Loucy (cell line): ENCODE measurements at regions not wholly inside any gene's neighbourhood (a gene's known extent, or its start where the extent isn't known, plus 50 kb on each side); places are given as distances from the start of the nearest gene placed in this dataset.

ENCODE experiments used
- H2AFZ ChIP-seq: fragments of 200-600 bp; sonication (generic); 2 replicates; pipeline ENCODE4 v1.6.0; 2016; ENCODE audit warnings: antibody characterized with exemption, mild to moderate bottlenecking, low read length, moderate library complexity
- H3F3A ChIP-seq: fragments of 200-600 bp; 2 replicates; pipeline ENCODE4 v1.6.0; 2016; ENCODE audit warnings: antibody characterized with exemption, low read depth, mild to moderate bottlenecking
- H3K27me3 ChIP-seq: fragments of 200-600 bp; sonication (generic); 2 replicates; pipeline ENCODE4 v1.6.1; 2014; ENCODE audit warnings: low read length, mild to moderate bottlenecking; ENCODE audit not compliant: insufficient read depth, poor library complexity, severe bottlenecking
- H3K36me3 ChIP-seq: fragments of 200-600 bp; sonication (generic); 2 replicates; pipeline ENCODE4 v1.6.1; 2016; ENCODE audit warnings: low read length; ENCODE audit not compliant: insufficient read depth
- H3K4me1 ChIP-seq: fragments of 200-600 bp; sonication (generic); 2 replicates; pipeline ENCODE4 v1.5.1; 2014; ENCODE audit warnings: low read length, mild to moderate bottlenecking; ENCODE audit not compliant: insufficient read depth, poor library complexity, severe bottlenecking
- H3K4me2 ChIP-seq: fragments of 200-600 bp; sonication (generic); 2 replicates; pipeline ENCODE4 v1.6.0; 2014; ENCODE audit warnings: antibody characterized with exemption, low read length, low read depth, mild to moderate bottlenecking; ENCODE audit not compliant: poor library complexity, severe bottlenecking
- H3K4me3 ChIP-seq: fragments of 200-600 bp; sonication (generic); 2 replicates; pipeline ENCODE4 v1.5.1; 2014; ENCODE audit warnings: low read length, mild to moderate bottlenecking, mixed read lengths; ENCODE audit not compliant: poor library complexity, severe bottlenecking
- H3K79me2 ChIP-seq: fragments of 200-600 bp; sonication (generic); 2 replicates; pipeline ENCODE4 v1.6.1; 2014; ENCODE audit warnings: low read length; ENCODE audit not compliant: insufficient read depth
- H3K9ac ChIP-seq: fragments of 200-600 bp; sonication (generic); 2 replicates; pipeline ENCODE4 v1.6.0; 2014; ENCODE audit warnings: mild to moderate bottlenecking, low read depth, low read length, moderate library complexity; ENCODE audit not compliant: poor library complexity, severe bottlenecking
- H3K9me2 ChIP-seq: fragments of 200-600 bp; sonication (generic); replicated peaks from 2 replicates; pipeline ENCODE4 v1.6.1; 2016; ENCODE audit warnings: low read depth, low read length, mixed read lengths
- H3K9me3 ChIP-seq: fragments of 200-600 bp; sonication (generic); 2 replicates; pipeline ENCODE4 v1.6.1; 2014; ENCODE audit warnings: mild to moderate bottlenecking, antibody characterized with exemption, low read length, low read depth; ENCODE audit not compliant: insufficient read depth
- H4K20me1 ChIP-seq: fragments of 200-600 bp; sonication (generic); 2 replicates; pipeline ENCODE4 v1.6.0; 2014; ENCODE audit warnings: antibody characterized with exemption, low read length, mild to moderate bottlenecking; ENCODE audit not compliant: insufficient read depth, poor library complexity, severe bottlenecking
- EZH2phosphoT487 ChIP-seq: fragments of 200-600 bp; IDR thresholded peaks from 2 replicates; pipeline ENCODE4 v1.6.1; 2018; ENCODE audit warnings: antibody characterized with exemption, mild to moderate bottlenecking, moderate library complexity, borderline replicate concordance
- TF ChIP-seq, protein P1 (sequence below): fragments of 200-600 bp; sonication (generic); conservative IDR thresholded peaks from 2 replicates; pipeline ENCODE4 v1.5.1; 2014; ENCODE audit warnings: mild to moderate bottlenecking, antibody characterized with exemption, low read length

GRCh38 chr18:70840649-70841048 lies 551.8 kb downstream of the SOCS6 start:
- Histone ChIP-seq H3K4me3 (no peak overlapping the region), H3K36me3 (no peaks in the 10 kb centered on the region), H3K27me3 (no peaks in the 10 kb centered on the region), H3K79me2 (no peaks in the 10 kb centered on the region), H3K4me2 (no peak overlapping the region), H3F3A (no peaks in the 10 kb centered on the region), H4K20me1 (no peaks in the 10 kb centered on the region), H3K9me3 (no peaks in the 10 kb centered on the region), H3K9ac (no peak overlapping the region), H2AFZ (no peak overlapping the region), H3K9me2 (no peaks in the 10 kb centered on the region), H3K4me1 (no peaks in the 10 kb centered on the region)
- TF ChIP-seq, protein P1, sequence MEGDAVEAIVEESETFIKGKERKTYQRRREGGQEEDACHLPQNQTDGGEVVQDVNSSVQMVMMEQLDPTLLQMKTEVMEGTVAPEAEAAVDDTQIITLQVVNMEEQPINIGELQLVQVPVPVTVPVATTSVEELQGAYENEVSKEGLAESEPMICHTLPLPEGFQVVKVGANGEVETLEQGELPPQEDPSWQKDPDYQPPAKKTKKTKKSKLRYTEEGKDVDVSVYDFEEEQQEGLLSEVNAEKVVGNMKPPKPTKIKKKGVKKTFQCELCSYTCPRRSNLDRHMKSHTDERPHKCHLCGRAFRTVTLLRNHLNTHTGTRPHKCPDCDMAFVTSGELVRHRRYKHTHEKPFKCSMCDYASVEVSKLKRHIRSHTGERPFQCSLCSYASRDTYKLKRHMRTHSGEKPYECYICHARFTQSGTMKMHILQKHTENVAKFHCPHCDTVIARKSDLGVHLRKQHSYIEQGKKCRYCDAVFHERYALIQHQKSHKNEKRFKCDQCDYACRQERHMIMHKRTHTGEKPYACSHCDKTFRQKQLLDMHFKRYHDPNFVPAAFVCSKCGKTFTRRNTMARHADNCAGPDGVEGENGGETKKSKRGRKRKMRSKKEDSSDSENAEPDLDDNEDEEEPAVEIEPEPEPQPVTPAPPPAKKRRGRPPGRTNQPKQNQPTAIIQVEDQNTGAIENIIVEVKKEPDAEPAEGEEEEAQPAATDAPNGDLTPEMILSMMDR = no peak
- TF ChIP-seq EZH2phosphoT487 = no peak

DNA sequence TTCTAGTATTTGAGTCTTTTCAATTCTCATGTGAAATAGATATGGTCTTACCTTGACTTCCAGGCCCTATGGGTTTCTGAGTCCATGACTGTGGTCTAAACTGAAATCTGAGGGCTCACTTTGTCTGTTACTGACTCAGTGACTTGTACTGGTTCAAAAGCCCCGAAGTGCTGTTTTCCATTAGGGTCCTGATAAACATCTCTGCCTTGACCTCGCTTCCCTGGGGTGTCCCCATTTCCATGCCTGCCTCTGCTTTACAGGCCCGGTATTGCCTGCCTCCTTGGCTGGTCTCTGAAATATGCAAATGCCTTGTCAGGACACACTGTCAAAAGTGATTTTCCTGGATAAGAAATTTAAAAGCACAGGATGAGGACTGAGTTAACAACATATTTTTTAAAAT lies 538.8 kb downstream of the SOCS6 start:
- no peaks in the 10 kb centered on the region for H3K9me3 ChIP-seq
- no peaks in the 10 kb centered on the region for H3K36me3 ChIP-seq
- no peak overlapping the region for H3K9ac ChIP-seq

GRCh38 chr18:70826571-70826970 lies 537.7 kb downstream of the SOCS6 start:
- Histone ChIP-seq H3K9me2 (no peaks in the 10 kb centered on the region), H3K4me1 (no peaks in the 10 kb centered on the region), H3K9me3 (no peaks in the 10 kb centered on the region), H4K20me1 (no peaks in the 10 kb centered on the region), H3K4me3 (no peak overlapping the region), H3K9ac (no peak overlapping the region), H3K4me2 (no peak overlapping the region), H3F3A (no peaks in the 10 kb centered on the region), H2AFZ (no peak overlapping the region), H3K79me2 (no peaks in the 10 kb centered on the region), H3K27me3 (no peaks in the 10 kb centered on the region), H3K36me3 (no peaks in the 10 kb centered on the region)
- TF ChIP-seq, protein P1 = no peak
- TF ChIP-seq EZH2phosphoT487 = no peak

More for the DNA sequence above, 538.8 kb downstream of the SOCS6 start:
- no peaks in the 10 kb centered on the region for H4K20me1 ChIP-seq
- no peaks in the 10 kb centered on the region for H3K9me2 ChIP-seq
- no peak overlapping the region for H3K4me3 ChIP-seq
- no peak overlapping the region for H2AFZ ChIP-seq
- H3K4me2 ChIP-seq = no peak overlapping the region
- H3K27me3 ChIP-seq = no peaks in the 10 kb centered on the region
- no peak for TF ChIP-seq EZH2phosphoT487
- TF ChIP-seq, protein P1 = no peak
- no peaks in the 10 kb centered on the region for H3K79me2 ChIP-seq
- H3F3A ChIP-seq = no peaks in the 10 kb centered on the region
- H3K4me1 ChIP-seq = no peaks in the 10 kb centered on the region
